Inferior parietal cortex (tissue), 1 donor: ENCODE measurements at regions not wholly inside any gene's neighbourhood (a gene's known extent, or its start where the extent isn't known, plus 50 kb on each side); places are given as distances from the start of the nearest gene placed in this dataset.

ENCODE experiments used
- DNase-seq: peaks from one replicate; pipeline ENCODE4 v3.0.0-alpha.2; 2016; ENCODE audit errors: extremely low spot score

- DNase-seq, result no peak
Measured at GRCh38 chr6:53413326-53413725, 64.6 kb upstream of the ELOVL5 start.

GRCh38 chr6:53412751-53413150 is 64.0 kb upstream of the ELOVL5 start:
- no peak for DNase-seq

- no peak for DNase-seq
Measured at GRCh38 chr6:53412021-53412715, 63.4 kb upstream of the ELOVL5 start.

- no peak for DNase-seq
Measured at GRCh38 chr6:53411451-53411850, 62.7 kb upstream of the ELOVL5 start.

GRCh38 chr6:53410508-53411258 is 61.9 kb upstream of the ELOVL5 start:
- peak; percentile 52 for DNase-seq

- DNase-seq, result no peak
Measured at GRCh38 chr6:53408826-53409225, 60.1 kb upstream of the ELOVL5 start.

GRCh38 chr6:53399027-53399344 is 50.2 kb upstream of the ELOVL5 start:
- DNase-seq, result no peak

- DNase-seq, result no peak
Measured at GRCh38 chr6:53398247-53399026, 49.7 kb upstream of the ELOVL5 start.
